ENCODE measurements at regions not wholly inside any gene's neighbourhood (a gene's known extent, or its start where the extent isn't known, plus 50 kb on each side); places are given as distances from the start of the nearest gene placed in this dataset.

DNA sequence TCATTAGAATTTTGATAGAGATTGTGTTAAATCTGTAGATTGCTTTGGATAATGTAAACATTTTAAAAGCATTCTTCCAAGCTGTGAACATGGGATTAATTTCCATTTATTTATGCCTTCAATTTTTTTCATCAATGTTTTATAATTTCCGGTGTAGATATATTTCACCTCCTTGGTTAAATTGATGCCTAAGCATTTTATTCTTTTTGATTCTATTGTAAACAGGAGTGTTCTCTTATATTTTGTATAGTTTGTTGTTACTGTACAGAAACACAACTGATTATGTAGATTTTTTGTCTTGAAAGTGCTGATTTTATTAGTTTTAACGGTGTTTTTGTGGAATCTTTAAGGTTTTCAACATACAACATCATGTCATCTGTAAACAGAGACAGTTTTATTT, 355.0 kb downstream of the EDEM1 start:
- Histone ChIP-seq H2AFZ (ENCODE audit: low read length) (no peak overlapping the region), H3K4me3 (replicated peaks in 1 of 3; ENCODE audit: insufficient read depth in 1 of 3, low read depth in 2 of 3, low read length in 3 of 3) (no peak overlapping the region), H3K36me3 (replicated peaks in 1 of 2; ENCODE audit: control insufficient read depth in 1 of 2, insufficient read depth in 2 of 2, low read length in 2 of 2) (no peaks in the 10 kb centered on the region), H3K27me3 (ENCODE audit: control insufficient read depth in 1 of 2, insufficient read depth in 2 of 2, low read length in 2 of 2) (no peaks in the 10 kb centered on the region), H3K4me1 (ENCODE audit: insufficient read depth, low read length) (no peaks in the 10 kb centered on the region), H3K9me3 (ENCODE audit: low read length) (peaks cover 72% of the 10 kb centered on the region), H3K9ac (ENCODE audit: insufficient read depth, low read depth, low read length) (no peak overlapping the region), H4K20me1 (ENCODE audit: insufficient read depth, low read length) (no peaks in the 10 kb centered on the region), H3K27ac (ENCODE audit: extremely low read length, insufficient read depth, low read length) (no peak overlapping the region), H3K4me2 (ENCODE audit: low read depth, low read length) (no peak overlapping the region), H3K79me2 (ENCODE audit: insufficient read depth, low read length) (no peaks in the 10 kb centered on the region)
- ChIA-PET CTCF (ENCODE audit: low intra/inter-chr PET ratio, low total read pairs) (no interaction called here), POLR2A (no interaction called here)
- FAIRE-seq (no peak), DNase-seq (ENCODE audit: low spot score) (no peak), ATAC-seq (no peak)
- no TSS peak for BruUV-seq (replicated peaks)
- no peak for TF ChIP-seq KDM3A (CRISPR knock-in tag; IDR thresholded peaks at IDR 0.05; ENCODE audit: low read depth)
- TF ChIP-seq ZNF674 (CRISPR knock-in tag; IDR thresholded peaks at IDR 0.05; ENCODE audit: low read depth), result no peak
- TF ChIP-seq ZFP90 (CRISPR knock-in tag; IDR thresholded peaks at IDR 0.05; ENCODE audit: borderline replicate concordance), result no peak
- TF ChIP-seq ZKSCAN5 (CRISPR knock-in tag; IDR thresholded peaks at IDR 0.05), result no peak
- no peak for TF ChIP-seq THAP11 (CRISPR knock-in tag; IDR thresholded peaks at IDR 0.05)
- no peak for TF ChIP-seq GABPA (IDR thresholded peaks at IDR 0.05; ENCODE audit: low read depth, low read length)
- no peak for TF ChIP-seq GABPA (CRISPR knock-in tag; IDR thresholded peaks at IDR 0.05; ENCODE audit: low read depth)
- TF ChIP-seq, protein P1, sequence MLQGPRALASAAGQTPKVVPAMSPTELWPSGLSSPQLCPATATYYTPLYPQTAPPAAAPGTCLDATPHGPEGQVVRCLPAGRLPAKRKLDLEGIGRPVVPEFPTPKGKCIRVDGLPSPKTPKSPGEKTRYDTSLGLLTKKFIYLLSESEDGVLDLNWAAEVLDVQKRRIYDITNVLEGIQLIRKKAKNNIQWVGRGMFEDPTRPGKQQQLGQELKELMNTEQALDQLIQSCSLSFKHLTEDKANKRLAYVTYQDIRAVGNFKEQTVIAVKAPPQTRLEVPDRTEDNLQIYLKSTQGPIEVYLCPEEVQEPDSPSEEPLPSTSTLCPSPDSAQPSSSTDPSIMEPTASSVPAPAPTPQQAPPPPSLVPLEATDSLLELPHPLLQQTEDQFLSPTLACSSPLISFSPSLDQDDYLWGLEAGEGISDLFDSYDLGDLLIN (CRISPR knock-in tag; IDR thresholded peaks at IDR 0.05; ENCODE audit: borderline replicate concordance), result no peak
- TF ChIP-seq KDM5B (CRISPR knock-in tag; IDR thresholded peaks at IDR 0.05; ENCODE audit: borderline replicate concordance), result no peak
- TF ChIP-seq, protein P2, sequence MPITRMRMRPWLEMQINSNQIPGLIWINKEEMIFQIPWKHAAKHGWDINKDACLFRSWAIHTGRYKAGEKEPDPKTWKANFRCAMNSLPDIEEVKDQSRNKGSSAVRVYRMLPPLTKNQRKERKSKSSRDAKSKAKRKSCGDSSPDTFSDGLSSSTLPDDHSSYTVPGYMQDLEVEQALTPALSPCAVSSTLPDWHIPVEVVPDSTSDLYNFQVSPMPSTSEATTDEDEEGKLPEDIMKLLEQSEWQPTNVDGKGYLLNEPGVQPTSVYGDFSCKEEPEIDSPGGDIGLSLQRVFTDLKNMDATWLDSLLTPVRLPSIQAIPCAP (CRISPR knock-in tag; IDR thresholded peaks at IDR 0.05; ENCODE audit: low read depth), result no peak
- no peak for TF ChIP-seq ZNF572 (CRISPR knock-in tag; IDR thresholded peaks at IDR 0.05)
- TF ChIP-seq ZNF775 (CRISPR knock-in tag; IDR thresholded peaks at IDR 0.05; ENCODE audit: borderline replicate concordance), result no peak
- no peak for TF ChIP-seq ZNF335 (CRISPR knock-in tag; IDR thresholded peaks at IDR 0.05)
- TF ChIP-seq, protein P3, sequence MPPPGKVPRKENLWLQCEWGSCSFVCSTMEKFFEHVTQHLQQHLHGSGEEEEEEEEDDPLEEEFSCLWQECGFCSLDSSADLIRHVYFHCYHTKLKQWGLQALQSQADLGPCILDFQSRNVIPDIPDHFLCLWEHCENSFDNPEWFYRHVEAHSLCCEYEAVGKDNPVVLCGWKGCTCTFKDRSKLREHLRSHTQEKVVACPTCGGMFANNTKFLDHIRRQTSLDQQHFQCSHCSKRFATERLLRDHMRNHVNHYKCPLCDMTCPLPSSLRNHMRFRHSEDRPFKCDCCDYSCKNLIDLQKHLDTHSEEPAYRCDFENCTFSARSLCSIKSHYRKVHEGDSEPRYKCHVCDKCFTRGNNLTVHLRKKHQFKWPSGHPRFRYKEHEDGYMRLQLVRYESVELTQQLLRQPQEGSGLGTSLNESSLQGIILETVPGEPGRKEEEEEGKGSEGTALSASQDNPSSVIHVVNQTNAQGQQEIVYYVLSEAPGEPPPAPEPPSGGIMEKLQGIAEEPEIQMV (CRISPR knock-in tag; IDR thresholded peaks at IDR 0.05; ENCODE audit: low read depth), result no peak
- no peak for TF ChIP-seq PRMT3 (CRISPR knock-in tag; IDR thresholded peaks at IDR 0.05; ENCODE audit: borderline replicate concordance, low read depth)
- no peak for TF ChIP-seq ZNF12 (CRISPR knock-in tag; IDR thresholded peaks at IDR 0.05)
- no peak for TF ChIP-seq ZNF724P (CRISPR knock-in tag; IDR thresholded peaks at IDR 0.05; ENCODE audit: borderline replicate concordance)
- TF ChIP-seq, protein P4, sequence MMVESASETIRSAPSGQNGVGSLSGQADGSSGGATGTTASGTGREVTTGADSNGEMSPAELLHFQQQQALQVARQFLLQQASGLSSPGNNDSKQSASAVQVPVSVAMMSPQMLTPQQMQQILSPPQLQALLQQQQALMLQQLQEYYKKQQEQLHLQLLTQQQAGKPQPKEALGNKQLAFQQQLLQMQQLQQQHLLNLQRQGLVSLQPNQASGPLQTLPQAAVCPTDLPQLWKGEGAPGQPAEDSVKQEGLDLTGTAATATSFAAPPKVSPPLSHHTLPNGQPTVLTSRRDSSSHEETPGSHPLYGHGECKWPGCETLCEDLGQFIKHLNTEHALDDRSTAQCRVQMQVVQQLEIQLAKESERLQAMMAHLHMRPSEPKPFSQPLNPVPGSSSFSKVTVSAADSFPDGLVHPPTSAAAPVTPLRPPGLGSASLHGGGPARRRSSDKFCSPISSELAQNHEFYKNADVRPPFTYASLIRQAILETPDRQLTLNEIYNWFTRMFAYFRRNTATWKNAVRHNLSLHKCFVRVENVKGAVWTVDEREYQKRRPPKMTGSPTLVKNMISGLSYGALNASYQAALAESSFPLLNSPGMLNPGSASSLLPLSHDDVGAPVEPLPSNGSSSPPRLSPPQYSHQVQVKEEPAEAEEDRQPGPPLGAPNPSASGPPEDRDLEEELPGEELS (CRISPR knock-in tag; IDR thresholded peaks at IDR 0.05), result no peak
- TF ChIP-seq PHF21A (CRISPR knock-in tag; IDR thresholded peaks at IDR 0.05), result no peak
- intact Hi-C loops (cut with micrococcal nuclease; ENCODE audit: unreplicated experiment) (no loop called here), in situ Hi-C loops (cut with HindIII; ENCODE audit: extremely low pct_ligation_motif_present, low pct_unique_long_range_greater_than_20kb) (no loop called here)
- 16% methylated on average over 2 of the region's 2 CpGs for WGBS (ENCODE audit: low lambda C conversion rate)
